ENCODE measurements at regions not wholly inside any gene's neighbourhood (a gene's known extent, or its start where the extent isn't known, plus 50 kb on each side); places are given as distances from the start of the nearest gene placed in this dataset.

DNA sequence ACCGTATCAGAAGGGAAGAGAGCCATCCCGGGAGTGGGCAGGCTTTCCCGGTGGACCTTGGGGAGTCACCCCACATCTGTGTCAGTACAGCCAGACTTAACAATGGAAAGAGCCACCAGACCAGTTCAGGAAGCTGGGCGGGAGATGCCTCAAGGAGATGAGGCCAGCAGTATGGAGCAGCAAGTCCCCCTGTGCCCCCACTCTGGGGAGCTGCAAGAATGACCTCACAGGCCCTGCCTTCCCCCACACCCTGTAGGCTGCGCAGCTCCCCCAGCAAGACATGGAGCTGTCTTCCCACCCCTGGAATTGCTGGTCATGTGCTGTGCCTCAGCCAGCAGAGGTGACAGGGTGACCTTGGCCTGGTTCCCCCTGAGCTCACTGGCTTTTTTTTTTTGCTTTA lies 76.8 kb upstream of the INSIG1 start:
- no peak overlapping the region for H3K4me3 ChIP-seq (ENCODE audit: low read depth, low read length)
- no peak for DNase-seq (ENCODE audit: low read depth)
- TF ChIP-seq, protein P1, sequence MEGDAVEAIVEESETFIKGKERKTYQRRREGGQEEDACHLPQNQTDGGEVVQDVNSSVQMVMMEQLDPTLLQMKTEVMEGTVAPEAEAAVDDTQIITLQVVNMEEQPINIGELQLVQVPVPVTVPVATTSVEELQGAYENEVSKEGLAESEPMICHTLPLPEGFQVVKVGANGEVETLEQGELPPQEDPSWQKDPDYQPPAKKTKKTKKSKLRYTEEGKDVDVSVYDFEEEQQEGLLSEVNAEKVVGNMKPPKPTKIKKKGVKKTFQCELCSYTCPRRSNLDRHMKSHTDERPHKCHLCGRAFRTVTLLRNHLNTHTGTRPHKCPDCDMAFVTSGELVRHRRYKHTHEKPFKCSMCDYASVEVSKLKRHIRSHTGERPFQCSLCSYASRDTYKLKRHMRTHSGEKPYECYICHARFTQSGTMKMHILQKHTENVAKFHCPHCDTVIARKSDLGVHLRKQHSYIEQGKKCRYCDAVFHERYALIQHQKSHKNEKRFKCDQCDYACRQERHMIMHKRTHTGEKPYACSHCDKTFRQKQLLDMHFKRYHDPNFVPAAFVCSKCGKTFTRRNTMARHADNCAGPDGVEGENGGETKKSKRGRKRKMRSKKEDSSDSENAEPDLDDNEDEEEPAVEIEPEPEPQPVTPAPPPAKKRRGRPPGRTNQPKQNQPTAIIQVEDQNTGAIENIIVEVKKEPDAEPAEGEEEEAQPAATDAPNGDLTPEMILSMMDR (conservative IDR thresholded peaks at IDR 0.05; ENCODE audit: low read depth, low read length), result no peak

DNA sequence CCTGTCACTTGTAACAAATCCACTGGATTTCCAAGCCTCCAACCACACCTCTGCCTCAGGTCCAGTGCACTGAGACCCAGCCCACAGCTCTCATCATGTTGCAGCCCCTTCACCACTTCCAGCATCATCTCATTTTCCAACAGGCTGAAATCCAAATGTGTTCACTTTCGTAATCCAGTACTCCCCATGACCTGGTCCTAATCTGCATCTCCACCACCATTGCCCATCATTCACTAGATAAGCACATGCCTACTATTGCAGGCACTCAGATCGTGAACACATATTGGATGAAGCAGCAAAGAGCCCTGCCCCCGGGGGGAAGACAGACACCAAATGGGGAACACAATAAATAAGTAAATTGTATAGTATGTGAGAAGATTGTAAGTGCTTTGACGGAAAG lies 76.1 kb upstream of the INSIG1 start:
- H3K4me3 ChIP-seq (ENCODE audit: low read depth, low read length), result no peak overlapping the region
- TF ChIP-seq, protein P1 (conservative IDR thresholded peaks at IDR 0.05; ENCODE audit: low read depth, low read length), result no peak
- no peak for DNase-seq (ENCODE audit: low read depth)

DNA sequence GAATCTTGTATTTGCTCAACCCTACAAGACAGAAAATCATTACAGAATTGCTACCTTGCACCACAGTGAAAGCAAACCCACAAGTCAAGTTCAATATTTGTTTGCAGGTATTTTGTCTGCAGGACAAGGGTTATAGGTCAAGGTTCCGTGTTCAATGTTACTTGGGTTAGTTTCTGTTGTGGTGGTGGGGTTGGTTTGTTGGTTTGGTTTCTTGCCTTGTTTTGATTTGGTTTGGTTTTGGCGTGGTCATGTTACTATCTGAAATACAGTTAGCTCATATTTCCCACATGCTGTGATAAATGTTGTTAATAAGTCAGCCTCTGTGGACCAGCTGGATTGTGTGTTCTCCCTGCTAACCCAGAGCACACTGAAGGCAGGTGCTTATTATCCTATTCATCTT lies 75.6 kb upstream of the INSIG1 start:
- H3K4me3 ChIP-seq (ENCODE audit: low read depth, low read length), result no peak overlapping the region
- peak; percentile 24 for DNase-seq (ENCODE audit: low read depth)
- TF ChIP-seq, protein P1 (conservative IDR thresholded peaks at IDR 0.05; ENCODE audit: low read depth, low read length), result no peak

- TF ChIP-seq, protein P1 (conservative IDR thresholded peaks at IDR 0.05; ENCODE audit: low read depth, low read length), result no peak
- no peak for DNase-seq (ENCODE audit: low read depth)
- no peak overlapping the region for H3K4me3 ChIP-seq (ENCODE audit: low read depth, low read length)
Observed at GRCh38 chr7:155222573-155222972, 75.1 kb upstream of the INSIG1 start.

DNA sequence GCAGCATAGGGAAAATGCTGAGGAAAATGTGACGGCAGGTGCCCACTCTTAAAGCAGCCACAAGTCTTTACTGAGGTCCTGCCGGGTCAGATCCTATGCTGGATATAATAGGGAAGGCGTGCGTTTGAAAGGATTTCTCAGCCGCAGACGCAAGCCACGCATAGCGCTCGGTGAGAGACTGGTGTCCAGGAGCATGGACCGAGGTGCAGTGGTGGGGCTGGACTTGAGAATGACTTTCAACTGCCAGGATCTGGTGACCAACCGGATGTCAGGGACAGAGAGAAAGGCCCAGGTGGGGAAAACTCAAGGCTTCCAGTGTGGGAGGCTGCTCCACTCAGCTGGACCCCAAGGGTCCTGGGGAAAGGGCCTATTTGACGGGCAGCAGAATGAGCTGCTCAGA lies 74.7 kb upstream of the INSIG1 start:
- DNase-seq (ENCODE audit: low read depth), result no peak
- TF ChIP-seq, protein P1 (conservative IDR thresholded peaks at IDR 0.05; ENCODE audit: low read depth, low read length), result no peak
- H3K4me3 ChIP-seq (ENCODE audit: low read depth, low read length), result no peak overlapping the region

GRCh38 chr7:155223503-155223902 lies 74.2 kb upstream of the INSIG1 start:
- DNase-seq (ENCODE audit: low read depth), result no peak
- H3K4me3 ChIP-seq (ENCODE audit: low read depth, low read length), result no peak overlapping the region
- TF ChIP-seq, protein P1 (conservative IDR thresholded peaks at IDR 0.05; ENCODE audit: low read depth, low read length), result no peak

- TF ChIP-seq, protein P1 (conservative IDR thresholded peaks at IDR 0.05; ENCODE audit: low read depth, low read length), result no peak
- no peak overlapping the region for H3K4me3 ChIP-seq (ENCODE audit: low read depth, low read length)
- DNase-seq (ENCODE audit: low read depth), result no peak
Observed at GRCh38 chr7:155224116-155224811, 73.4 kb upstream of the INSIG1 start.
